K562 (cell line): ENCODE measurements at regions not wholly inside any gene's neighbourhood (a gene's known extent, or its start where the extent isn't known, plus 50 kb on each side); places are given as distances from the start of the nearest gene placed in this dataset.
A peak's percentile ranks its signal among the peaks of the same experiment; 100 is the strongest.

Experiments
- ATAC-seq: fragments of 200-7000 bp; cut with Tn5 transposase; 3 replicates; pipeline ENCODE4 v1.9.1; 2020; ENCODE audit warnings: moderate library complexity
- BruUV-seq: library from RNA; stranded (reverse); fragments of 400-500 nt; replicated peaks from 2 replicates; lab custom pipeline; 2021; lab: Mats Ljungman, UMichigan
- CTCF ChIA-PET: fragments of 300-600 bp; formaldehyde crosslinking; extraction: SDS; loops from one replicate; lab custom pipeline; 2021; ENCODE audit warnings: low intra/inter-chr PET ratio; lab: Yijun Ruan, JAX
- POLR2A ChIA-PET: fragments of 300-600, 350-650 bp; sonication (Branson Sonifier 250); formaldehyde crosslinking; extraction: SDS; loops from one replicate; lab custom pipeline; 2021; ENCODE audit warnings: antibody characterized with exemption, inconsistent platforms; lab: Yijun Ruan, JAX
- DNase-seq, 4 experiments: peaks; one replicate each; pipeline versions ENCODE4 v3.0.0 to v3.0.0-alpha.2; 2011 to 2018; ENCODE audit warnings: low spot score in 3 of 4, mixed read lengths in 3 of 4; ENCODE audit errors: extremely low read depth in 1 of 4
- FAIRE-seq: peaks from 2 replicates; lab custom pipeline; 2011; peaks lifted over from hg19 to GRCh38; lab: Jason Lieb, UNC
- H2AFZ ChIP-seq: 2 replicates; pipeline ENCODE4 v1.6.0; 2011; ENCODE audit warnings: low read depth, low read length, control low read depth, inconsistent platforms
- H3K27ac ChIP-seq: fragments of 200-600 bp; 3 replicates; pipeline ENCODE4 v1.8.0; 2011; ENCODE audit warnings: low read depth, mild to moderate bottlenecking, control low read depth, inconsistent platforms, low read length, moderate library complexity, mixed read lengths; ENCODE audit errors: extremely low read depth
- H3K27me3 ChIP-seq, 2 experiments: fragments of 300-600 bp in 1 of 2; 2 replicates in 1 of 2; 3 replicates in 1 of 2; pipeline versions ENCODE4 v1.6.0 to v1.8.0; 2011; ENCODE audit warnings: inconsistent platforms in 2 of 2, low read length in 2 of 2, mild to moderate bottlenecking in 1 of 2, mixed read lengths in 1 of 2, moderate library complexity in 1 of 2; ENCODE audit not compliant: control insufficient read depth in 2 of 2, insufficient read depth in 2 of 2
- H3K36me3 ChIP-seq: fragments of 300-600 bp; 3 replicates; pipeline ENCODE4 v1.8.0; 2011; ENCODE audit warnings: mild to moderate bottlenecking, low read length, inconsistent platforms; ENCODE audit not compliant: control insufficient read depth, insufficient read depth
- H3K4me1 ChIP-seq, 2 experiments: fragments of 200-600 bp in 1 of 2; replicated peaks in 1 of 2; 2 replicates in 1 of 2; 3 replicates in 1 of 2; pipeline versions ENCODE4 v1.5.1 to v1.8.0; 2011; ENCODE audit warnings: inconsistent platforms in 2 of 2, low read length in 2 of 2, mild to moderate bottlenecking in 1 of 2, mixed read lengths in 1 of 2, moderate library complexity in 1 of 2; ENCODE audit not compliant: control insufficient read depth in 2 of 2, insufficient read depth in 2 of 2
- H3K4me2 ChIP-seq: 2 replicates; pipeline ENCODE4 v1.6.1; 2011; ENCODE audit warnings: low read length, control low read depth, inconsistent platforms, mixed read lengths; ENCODE audit not compliant: insufficient read depth
- H3K4me3 ChIP-seq: fragments of 200-600 bp; sonication (generic), shearing (Covaris generic); 2 replicates; pipeline ENCODE4 v1.5.1; 2016; ENCODE audit warnings: control low read depth, inconsistent platforms
- H3K79me2 ChIP-seq: fragments of 200-600 bp; 3 replicates; pipeline ENCODE4 v1.8.0; 2011; ENCODE audit warnings: low read length, inconsistent platforms; ENCODE audit not compliant: control insufficient read depth, insufficient read depth
- H3K9ac ChIP-seq, 2 experiments: 2 replicates each; pipeline versions ENCODE4 v1.6.0 to v1.6.1; 2011; ENCODE audit warnings: low read depth in 2 of 2, low read length in 2 of 2, control low read depth in 1 of 2, inconsistent platforms in 1 of 2, mild to moderate bottlenecking in 1 of 2, mixed read lengths in 1 of 2; ENCODE audit not compliant: insufficient read depth in 1 of 2
- H3K9me1 ChIP-seq: one replicate; pipeline ENCODE4 v1.6.0; 2011; ENCODE audit warnings: inconsistent platforms, mild to moderate bottlenecking, low read length, moderate library complexity; ENCODE audit not compliant: control insufficient read depth, insufficient read depth
- H3K9me3 ChIP-seq: replicated peaks from 2 replicates; pipeline ENCODE4 v1.5.1; 2011; ENCODE audit warnings: low read depth, low read length, inconsistent platforms; ENCODE audit not compliant: control insufficient read depth, insufficient read depth
- H4K20me1 ChIP-seq: replicated peaks from 2 replicates; pipeline ENCODE4 v1.6.1; 2011; ENCODE audit warnings: low read length, inconsistent platforms, mixed read lengths; ENCODE audit not compliant: control insufficient read depth, insufficient read depth
- CBFB ChIP-seq: sonication (generic); formaldehyde crosslinking; IDR thresholded peaks from 2 replicates; pipeline ENCODE4 v1.4.0; 2020; ENCODE audit warnings: mild to moderate bottlenecking, missing genetic modification reagents
- CEBPB ChIP-seq: fragments of 450-650 bp; IDR thresholded peaks from 2 replicates; pipeline ENCODE4 v1.6.1; 2016; ENCODE audit warnings: missing genetic modification characterization, missing compliant biosample characterization
- CEBPG ChIP-seq, 3 experiments: fragments of 200-800 bp in 1 of 3; sonication (Bioruptor generic) in 1 of 3; sonication (generic) in 1 of 3; formaldehyde crosslinking in 1 of 3; IDR thresholded peaks in 2 of 3; conservative IDR thresholded peaks in 1 of 3; 2 replicates each; pipeline versions ENCODE4 v1.6.1 to v1.8.0; 2016 to 2022; ENCODE audit warnings: missing compliant biosample characterization in 2 of 3, missing genetic modification characterization in 2 of 3, mild to moderate bottlenecking in 1 of 3, missing genetic modification reagents in 1 of 3
- MTA2 ChIP-seq: fragments of 450-650 bp; IDR thresholded peaks from 2 replicates; pipeline ENCODE4 v1.6.1; 2016; ENCODE audit warnings: low read depth
- RERE ChIP-seq: sonication (generic); formaldehyde crosslinking; IDR thresholded peaks from 2 replicates; pipeline ENCODE4 v1.8.0; 2023; ENCODE audit warnings: missing genetic modification reagents, mild to moderate bottlenecking, borderline replicate concordance
- ZBTB34 ChIP-seq: fragments of 250-450 bp; sonication (Bioruptor Pico); IDR thresholded peaks from 2 replicates; pipeline ENCODE4 v1.8.0; 2021; ENCODE audit warnings: mild to moderate bottlenecking, moderate library complexity
- WGBS: fragments of 100-300 bp; shearing (Covaris generic); methylation state at CpG from one replicate; pipeline ENCODE4 v1.1.6; 2016; ENCODE audit warnings: low coverage, mixed read lengths; ENCODE audit not compliant: insufficient coverage; ENCODE audit errors: missing lambda C conversion rate; 5-methylcytosine and 5-hydroxymethylcytosine counted together
- in situ Hi-C: fragments of 300-500 bp; cut with MboI; formaldehyde crosslinking; loops from 4 replicates; pipeline ENCODE4 v1.15.0; 2018; ENCODE audit warnings: inconsistent platforms, mixed read lengths
- intact Hi-C: fragments of 100-400 bp; cut with micrococcal nuclease; formaldehyde crosslinking; loops from 2 replicates; pipeline ENCODE4 v1.14.2; 2022

GRCh38 chr4:18285357-18285756 is 263.8 kb upstream of the LCORL start:
- no peak for TF ChIP-seq ZBTB34
- peak; percentile 82 for TF ChIP-seq CEBPB (tag)
- TF ChIP-seq CEBPG (CRISPR knock-in tag; IDR thresholded peaks at IDR 0.05): no peak
- peak; percentile 33 to 95; a peak in 3 of 4 replicates for TF ChIP-seq CEBPG (tag; conservative IDR thresholded peaks at IDR 0.05 in 1 of 2, IDR thresholded peaks at IDR 0.05 in 1 of 2)
- TF ChIP-seq, all 486 proteins: peak for 2
- Histone ChIP-seq H3K4me1 (no peaks in the 10 kb centered on the region), H3K36me3 (no peaks in the 10 kb centered on the region), H3K27me3 (no peaks in the 10 kb centered on the region), H4K20me1 (no peaks in the 10 kb centered on the region), H3K4me2 (no peak overlapping the region), H3K9ac (no peak overlapping the region), H3K79me2 (no peaks in the 10 kb centered on the region), H3K4me3 (no peak overlapping the region), H3K27ac (no peak overlapping the region), H3K9me1 (no peaks in the 10 kb centered on the region), H2AFZ (no peak overlapping the region), H3K9me3 (no peaks in the 10 kb centered on the region)
- ChIA-PET POLR2A (no interaction called here), CTCF (no interaction called here)
- DNase-seq (no peak), FAIRE-seq (no peak), ATAC-seq (no peak)
- intact Hi-C loops: no loop called here
- in situ Hi-C loops: no loop called here
- no TSS peak for BruUV-seq
- 4% methylated on average over 4 of the region's 4 CpGs for WGBS

- no peak overlapping the region for H2AFZ ChIP-seq
- H3K27me3 ChIP-seq: no peaks in the 10 kb centered on the region
- H3K4me2 ChIP-seq: no peak overlapping the region
- H3K9ac ChIP-seq: no peak overlapping the region
- CTCF ChIA-PET: no interaction called here
- ATAC-seq (no peak), FAIRE-seq (no peak), DNase-seq (no peak)
- 0% methylated on average over 4 of the region's 4 CpGs for WGBS
- no peaks in the 10 kb centered on the region for H3K36me3 ChIP-seq
- intact Hi-C loops: no loop called here
- H3K9me3 ChIP-seq: no peaks in the 10 kb centered on the region
- no peaks in the 10 kb centered on the region for H3K79me2 ChIP-seq
- H4K20me1 ChIP-seq: no peaks in the 10 kb centered on the region
- H3K9me1 ChIP-seq: no peaks in the 10 kb centered on the region
- no TSS peak for BruUV-seq
- H3K4me1 ChIP-seq: no peaks in the 10 kb centered on the region
- POLR2A ChIA-PET: no interaction called here
- in situ Hi-C loops: no loop called here
- H3K27ac ChIP-seq: no peak overlapping the region
- H3K4me3 ChIP-seq: no peak overlapping the region
- TF ChIP-seq CBFB (CRISPR knock-in tag) (no peak), MTA2 (no peak), RERE (CRISPR knock-in tag) (no peak)
Observed at GRCh38 chr4:18278244-18278643, 256.7 kb upstream of the LCORL start.
